NCI-H2081 (cell line): ENCODE measurements at regions not wholly inside any gene's neighbourhood (a gene's known extent, or its start where the extent isn't known, plus 50 kb on each side); places are given as distances from the start of the nearest gene placed in this dataset.

Experiments
- DNase-seq, 2 experiments: peaks; one replicate each; lab custom pipeline; 2025; lab: John Stamatoyannopoulos, UW

GRCh38 chr15:93866948-93867347 is 364.4 kb upstream of the MCTP2 start:
- no peak for DNase-seq

DNA sequence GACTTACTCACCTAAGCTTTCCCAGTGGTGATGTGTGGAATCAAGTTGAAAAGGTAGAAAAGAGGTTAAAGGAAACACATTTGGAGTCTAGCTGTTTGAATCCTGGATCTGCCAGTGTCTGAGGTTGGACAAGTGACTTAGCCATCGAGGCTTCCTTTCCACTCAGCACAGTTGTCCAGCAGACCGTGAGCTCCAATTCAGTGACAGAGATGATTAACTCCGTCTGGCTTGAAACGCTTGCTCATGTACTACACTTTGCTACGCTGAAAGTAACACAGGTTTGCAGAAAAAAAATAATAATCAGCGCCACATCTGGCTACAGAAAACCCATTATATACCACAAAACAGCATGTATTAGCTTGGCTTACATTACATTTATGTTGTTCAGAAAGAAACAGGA is 364.9 kb upstream of the MCTP2 start:
- DNase-seq, result no peak

- peak in 1 of 2 experiments; percentile 51 for DNase-seq
Measured at GRCh38 chr15:93865586-93865985, 365.8 kb upstream of the MCTP2 start.

GRCh38 chr15:93862791-93863190 is 368.6 kb upstream of the MCTP2 start:
- DNase-seq, result no peak

DNA sequence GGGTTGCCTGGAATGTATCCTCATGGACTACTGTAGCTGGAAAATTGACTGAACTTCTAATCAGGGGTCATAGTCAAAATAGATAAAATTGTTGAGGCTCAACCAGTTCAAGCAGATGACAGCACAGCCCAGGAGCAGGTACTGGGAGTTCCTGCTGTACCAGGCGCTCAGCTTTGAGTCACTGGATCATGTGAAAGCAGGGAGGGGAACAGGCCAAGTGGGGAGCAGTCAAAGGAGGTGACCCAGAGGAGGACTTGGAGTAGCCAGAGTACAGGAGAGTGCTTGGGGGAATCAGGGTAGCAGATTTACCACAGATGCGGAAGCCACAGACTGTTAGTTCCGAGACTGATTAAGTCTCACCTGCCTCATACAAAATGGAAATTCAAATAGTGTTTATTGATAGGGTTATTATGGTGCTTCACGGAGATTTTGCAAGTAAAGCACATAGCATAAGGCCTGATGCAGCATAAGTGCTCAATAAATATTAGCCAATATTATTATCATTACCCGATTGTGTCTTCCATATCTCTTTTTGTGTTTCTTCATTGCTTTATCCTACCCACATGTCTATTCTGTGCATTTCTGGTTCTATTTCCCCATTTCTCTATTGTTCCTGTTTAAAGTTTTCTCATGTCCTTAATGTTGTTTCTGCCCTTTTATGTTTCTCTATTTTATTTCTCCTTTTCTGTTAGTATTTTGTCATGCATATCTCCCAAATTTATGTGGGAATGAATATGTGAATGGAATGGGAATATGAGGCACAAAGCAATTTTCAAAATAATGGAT is 369.2 kb upstream of the MCTP2 start:
- no peak for DNase-seq

GRCh38 chr15:93861413-93861812 is 369.9 kb upstream of the MCTP2 start:
- no peak for DNase-seq

DNA sequence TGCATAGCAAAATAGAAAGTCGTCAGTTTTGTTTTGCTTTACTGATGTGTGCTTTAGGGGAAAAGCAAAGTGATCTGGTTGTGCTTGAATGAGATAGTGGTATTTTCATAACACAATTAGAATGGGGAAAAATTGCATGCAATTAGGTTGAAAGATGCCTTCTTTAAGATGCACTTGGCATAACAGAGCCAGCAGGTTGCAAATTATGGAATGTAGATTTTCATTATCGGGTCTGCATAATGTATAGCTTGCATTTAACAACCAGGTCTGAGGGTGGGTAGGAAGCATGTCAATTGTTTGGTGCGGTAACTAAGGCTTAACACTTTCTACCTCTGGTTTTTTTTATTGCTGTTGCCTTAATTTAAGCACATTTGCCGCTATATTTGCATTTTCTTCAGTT is 370.7 kb upstream of the MCTP2 start:
- DNase-seq, result no peak

GRCh38 chr15:93859176-93859575 is 372.2 kb upstream of the MCTP2 start:
- DNase-seq, result no peak

- no peak for DNase-seq
Measured at GRCh38 chr15:93855181-93855826, 376.1 kb upstream of the MCTP2 start.

GRCh38 chr15:93854088-93854487 is 377.3 kb upstream of the MCTP2 start:
- DNase-seq, result no peak

DNA sequence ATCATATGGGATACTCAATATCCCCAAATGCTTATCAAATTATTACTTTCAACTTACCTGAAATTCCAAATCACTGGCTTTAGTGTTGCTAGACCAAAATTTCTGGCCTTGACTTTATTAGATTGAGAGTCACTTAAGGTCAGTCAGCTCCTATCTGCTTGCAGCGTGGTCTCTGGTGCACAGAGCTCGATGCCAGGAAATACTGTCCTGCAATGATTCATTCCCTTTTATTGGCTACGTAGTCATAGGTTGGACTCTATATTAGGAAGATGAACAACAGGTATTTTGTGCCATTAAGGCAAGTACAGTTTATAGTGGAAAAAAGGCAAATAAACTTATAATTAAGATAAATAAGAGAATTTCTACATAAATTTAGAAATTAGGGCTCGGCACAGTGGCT is 378.6 kb upstream of the MCTP2 start:
- DNase-seq, result no peak

GRCh38 chr15:93848490-93848889 is 382.9 kb upstream of the MCTP2 start:
- no peak for DNase-seq

DNA sequence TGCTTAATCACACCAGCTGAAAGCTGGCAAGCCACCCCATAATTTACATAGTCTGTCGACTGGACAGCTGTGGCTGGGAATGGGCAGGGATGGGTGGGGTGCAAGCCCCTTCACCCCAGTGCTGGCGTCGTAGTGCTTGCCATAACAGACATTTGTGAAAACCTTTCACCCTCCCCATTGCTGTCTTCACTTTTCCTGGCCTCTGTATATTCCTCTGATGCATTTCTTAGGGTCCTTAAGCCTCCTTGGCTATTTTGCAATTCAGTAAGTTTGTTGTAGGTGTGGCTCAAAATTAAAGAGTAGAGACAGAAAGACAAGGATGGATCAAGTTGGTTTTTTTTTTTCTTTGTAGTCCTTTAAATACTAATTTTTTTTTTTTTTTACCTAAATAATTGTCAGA is 383.3 kb upstream of the MCTP2 start:
- no peak for DNase-seq

DNA sequence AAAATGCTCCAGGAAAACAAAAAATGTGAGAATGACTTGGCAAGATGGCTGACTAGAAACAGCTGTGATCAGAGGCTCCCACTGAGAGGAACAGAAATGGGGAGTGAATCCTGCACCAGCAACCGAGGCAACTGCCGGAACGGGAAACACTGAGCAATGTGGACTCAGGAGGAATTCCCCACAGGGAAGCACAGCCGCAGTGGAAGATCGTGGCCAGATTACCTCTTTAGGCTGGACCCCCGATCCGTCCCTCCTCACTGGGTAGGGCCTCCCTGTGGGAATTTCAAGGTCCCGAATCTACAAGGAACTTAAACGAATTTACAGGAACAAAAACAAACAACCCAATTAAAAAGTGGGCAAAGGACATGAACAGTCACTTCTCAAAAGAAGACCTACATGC is 385.2 kb upstream of the MCTP2 start:
- no peak for DNase-seq

DNA sequence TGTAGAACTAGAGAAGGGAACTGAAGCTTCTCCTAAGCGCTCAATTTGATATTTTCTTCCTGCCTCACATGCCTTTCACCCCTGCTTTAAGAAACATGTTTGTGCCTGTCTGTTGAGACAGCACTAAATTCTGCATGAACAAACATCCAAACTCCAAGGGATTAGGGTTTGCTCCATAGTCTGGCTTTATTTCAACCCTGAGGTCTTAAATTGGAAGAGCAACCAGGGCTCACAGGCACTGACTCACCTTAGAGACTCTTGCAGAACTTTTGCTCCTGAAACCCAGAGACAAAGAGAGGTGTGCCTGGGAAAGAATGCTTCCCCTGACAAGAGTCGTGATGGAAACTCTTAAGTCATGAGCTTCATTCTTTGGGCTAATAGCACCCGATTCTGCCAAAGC is 393.9 kb upstream of the MCTP2 start:
- DNase-seq, result no peak

- no peak for DNase-seq
Measured at GRCh38 chr15:93835344-93835743, 396.0 kb upstream of the MCTP2 start.

DNA sequence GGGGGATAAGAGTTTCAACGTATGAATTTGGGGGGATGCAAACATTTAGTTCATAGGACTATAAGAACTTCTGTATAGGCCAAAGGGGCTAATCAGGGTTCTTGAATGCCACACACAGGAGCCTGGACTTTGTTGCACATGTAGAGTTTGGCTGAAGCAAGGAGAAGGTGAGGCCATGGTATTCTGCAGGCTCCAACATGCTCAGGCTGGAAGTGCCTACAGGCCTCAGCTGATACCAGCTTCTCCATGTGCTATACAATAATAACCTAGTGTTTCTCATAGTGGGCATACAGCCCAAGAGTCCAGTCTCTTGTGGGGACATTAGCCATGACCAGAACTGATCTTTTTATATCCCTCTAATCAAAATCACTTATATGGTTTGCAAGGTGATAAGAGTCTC is 399.7 kb upstream of the MCTP2 start:
- no peak for DNase-seq

GRCh38 chr15:93830221-93831080 is 400.9 kb upstream of the MCTP2 start:
- peak in 1 of 2 experiments; percentile 81 for DNase-seq

DNA sequence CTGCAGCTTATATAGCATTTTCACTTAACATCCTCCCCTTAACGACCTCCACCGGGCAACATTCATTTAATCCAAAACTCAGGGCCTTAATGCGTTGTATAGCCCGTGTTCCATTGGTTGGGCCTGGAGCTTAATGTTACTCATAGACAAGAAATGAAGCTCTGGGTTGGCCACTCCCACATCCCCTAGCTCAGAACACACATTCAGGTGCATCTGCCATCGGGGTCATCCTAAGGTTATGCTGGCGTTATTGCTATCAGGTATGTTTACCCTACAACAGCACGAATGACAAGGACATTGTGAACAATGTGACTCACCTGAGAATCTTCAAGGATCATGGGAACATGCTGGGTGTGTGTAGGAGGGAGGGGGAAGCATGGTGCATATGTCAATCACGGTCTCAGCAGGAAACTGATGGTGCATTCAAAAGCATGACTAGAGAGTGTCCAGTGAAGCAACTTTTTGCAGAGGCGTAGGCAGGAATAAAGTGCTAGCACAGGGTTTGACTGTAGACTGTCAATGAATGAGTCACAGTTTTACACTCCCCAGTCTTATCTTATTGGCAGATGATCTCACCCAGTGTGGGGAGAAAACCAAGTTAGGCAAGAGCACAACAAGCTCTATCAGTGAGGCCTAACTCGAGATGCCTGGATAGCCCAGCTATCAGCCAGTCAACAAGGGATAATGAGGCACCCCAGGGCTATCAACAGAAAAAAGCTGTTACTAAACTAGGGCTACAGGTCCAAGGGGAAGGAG is 402.1 kb upstream of the MCTP2 start:
- DNase-seq, result no peak

DNA sequence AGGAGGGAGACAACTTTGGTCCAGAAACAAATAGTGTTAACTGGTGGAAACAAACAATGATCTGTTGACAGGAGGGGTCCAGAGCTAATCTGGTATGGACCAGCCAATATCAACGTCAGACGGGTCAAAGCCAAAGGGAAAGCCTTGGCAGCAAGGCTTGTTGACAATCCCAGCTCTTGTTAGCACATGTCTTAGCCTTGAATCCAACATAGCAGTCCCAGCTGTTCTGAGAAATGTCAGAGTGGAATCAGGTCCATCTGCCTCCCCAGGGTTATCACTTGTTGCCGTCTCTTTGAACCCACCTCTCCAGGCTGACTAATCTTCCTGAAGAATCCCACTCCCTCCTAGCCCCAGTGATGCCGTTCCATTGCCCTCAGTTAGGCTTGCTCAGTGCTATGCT is 404.6 kb upstream of the MCTP2 start:
- DNase-seq, result no peak

GRCh38 chr15:93826293-93826692 is 405.1 kb upstream of the MCTP2 start:
- DNase-seq, result peak in 1 of 2 experiments; percentile 7

DNA sequence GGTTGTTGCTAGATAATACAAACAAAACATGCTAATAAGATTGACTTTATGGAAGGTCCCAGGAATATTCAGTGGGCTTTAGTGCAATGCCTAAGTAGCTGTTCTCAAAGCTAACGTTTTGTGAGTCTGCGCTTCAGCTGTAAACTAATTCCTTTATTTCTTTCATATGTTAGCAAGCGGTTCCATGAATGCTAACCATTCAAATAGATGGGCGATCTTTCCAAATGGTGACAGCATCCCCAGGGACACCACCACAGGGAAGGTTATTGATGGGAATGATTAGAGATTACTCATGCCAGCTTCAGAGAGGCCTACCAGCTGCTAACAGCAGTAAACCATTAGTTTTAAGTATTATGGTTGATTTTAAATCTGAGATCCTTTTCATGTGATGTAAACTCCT is 405.7 kb upstream of the MCTP2 start:
- peak in 1 of 2 experiments; percentile 52 for DNase-seq
